HepG2 (cell line): ENCODE measurements at regions not wholly inside any gene's neighbourhood (a gene's known extent, or its start where the extent isn't known, plus 50 kb on each side); places are given as distances from the start of the nearest gene placed in this dataset.

ENCODE experiments used
- ATAC-seq: fragments of 200-7000 bp; cut with Tn5 transposase; 3 replicates; pipeline ENCODE4 v1.9.1; 2020; ENCODE audit warnings: mild to moderate bottlenecking, moderate library complexity
- BruUV-seq: library from RNA; stranded (reverse); fragments of 400-500 nt; replicated peaks from 2 replicates; lab custom pipeline; 2021; lab: Mats Ljungman, UMichigan
- CTCF ChIA-PET: fragments of 300-600 bp; formaldehyde crosslinking; extraction: SDS; loops from one replicate; lab custom pipeline; 2021; ENCODE audit warnings: low total read pairs, inconsistent platforms, low intra/inter-chr PET ratio; lab: Yijun Ruan, JAX
- POLR2A ChIA-PET: fragments of 350-600 bp; sonication (Branson Sonifier 250); formaldehyde crosslinking; loops from one replicate; lab custom pipeline; 2020; ENCODE audit warnings: antibody characterized with exemption, inconsistent platforms; lab: Yijun Ruan, JAX
- DNase-seq: peaks from one replicate; pipeline ENCODE4 v3.0.0-alpha.2; 2015; ENCODE audit warnings: low spot score
- FAIRE-seq: peaks from 3 replicates; lab custom pipeline; 2011; peaks lifted over from hg19 to GRCh38; lab: Jason Lieb, UNC
- H2AFZ ChIP-seq: one replicate; pipeline ENCODE4 v1.6.1; 2011; ENCODE audit warnings: low read length, inconsistent platforms
- H3K27ac ChIP-seq: fragments of 300-600 bp; 3 replicates; pipeline ENCODE4 v1.8.0; 2011; ENCODE audit warnings: mixed run types, mild to moderate bottlenecking, mixed read lengths, low read length, inconsistent platforms; ENCODE audit not compliant: insufficient read depth; ENCODE audit errors: extremely low read length
- H3K27me3 ChIP-seq, 2 experiments: fragments of 200-600 bp in 1 of 2; 2 replicates in 1 of 2; 3 replicates in 1 of 2; pipeline versions ENCODE4 v1.6.0 to v1.8.0; 2011; ENCODE audit warnings: low read length in 2 of 2, mild to moderate bottlenecking in 2 of 2, moderate library complexity in 2 of 2, inconsistent platforms in 1 of 2; ENCODE audit not compliant: insufficient read depth in 2 of 2, control insufficient read depth in 1 of 2
- H3K36me3 ChIP-seq, 2 experiments: fragments of 200-600 bp in 1 of 2; replicated peaks in 1 of 2; 2 replicates in 1 of 2; 3 replicates in 1 of 2; pipeline versions ENCODE4 v1.5.1 to v1.8.0; 2011; ENCODE audit warnings: low read length in 2 of 2, inconsistent platforms in 1 of 2; ENCODE audit not compliant: insufficient read depth in 2 of 2, control insufficient read depth in 1 of 2
- H3K4me1 ChIP-seq: 2 replicates; pipeline ENCODE4 v1.5.1; 2012; ENCODE audit warnings: low read length, inconsistent platforms; ENCODE audit not compliant: insufficient read depth
- H3K4me2 ChIP-seq: 2 replicates; pipeline ENCODE4 v1.6.0; 2011; ENCODE audit warnings: low read depth, low read length, inconsistent platforms
- H3K4me3 ChIP-seq, 3 experiments: fragments of 200-600 bp in 1 of 3; sonication (generic), shearing (Covaris generic) in 1 of 3; replicated peaks in 1 of 3; 2 replicates each; pipeline ENCODE4 v1.5.1; 2011 to 2016; ENCODE audit warnings: low read length in 3 of 3, inconsistent platforms in 2 of 3, low read depth in 2 of 3, mild to moderate bottlenecking in 2 of 3, control low read depth in 1 of 3, mixed read lengths in 1 of 3; ENCODE audit not compliant: insufficient read depth in 1 of 3
- H3K79me2 ChIP-seq: one replicate; pipeline ENCODE4 v1.6.1; 2011; ENCODE audit warnings: low read length, inconsistent platforms; ENCODE audit not compliant: insufficient read depth
- H3K9ac ChIP-seq: 2 replicates; pipeline ENCODE4 v1.6.0; 2011; ENCODE audit warnings: mild to moderate bottlenecking, low read depth, low read length, inconsistent platforms; ENCODE audit not compliant: insufficient read depth
- H3K9me3 ChIP-seq: 2 replicates; pipeline ENCODE4 v1.5.1; 2012; ENCODE audit warnings: mild to moderate bottlenecking, low read length
- H4K20me1 ChIP-seq: 2 replicates; pipeline ENCODE4 v1.6.0; 2011; ENCODE audit warnings: inconsistent platforms, mild to moderate bottlenecking, low read length, moderate library complexity; ENCODE audit not compliant: insufficient read depth
- ATF7-NPFF ChIP-seq: sonication (generic); formaldehyde crosslinking; IDR thresholded peaks from 2 replicates; pipeline ENCODE4 v1.8.1; 2023; ENCODE audit warnings: mild to moderate bottlenecking, low read depth, missing genetic modification reagents, moderate library complexity
- LRRFIP1 ChIP-seq: sonication (generic); formaldehyde crosslinking; conservative IDR thresholded peaks from 2 replicates; pipeline ENCODE4 v1.4.0; 2020; ENCODE audit warnings: missing genetic modification reagents
- MAFF ChIP-seq: IDR thresholded peaks from 2 replicates; pipeline ENCODE4 v1.6.1; 2011; ENCODE audit warnings: low read depth, low read length, improper control_type of control experiment
- MAFK ChIP-seq, 2 experiments: IDR thresholded peaks in 1 of 2; conservative IDR thresholded peaks in 1 of 2; 2 replicates each; pipeline ENCODE4 v1.6.1; 2011; ENCODE audit warnings: improper control_type of control experiment in 2 of 2, low read length in 2 of 2
- RAD51 ChIP-seq: fragments of 450-650 bp; IDR thresholded peaks from 2 replicates; pipeline ENCODE4 v1.6.1; 2016; ENCODE audit warnings: borderline replicate concordance
- RFX1 ChIP-seq: fragments of 450-650 bp; IDR thresholded peaks from 2 replicates; pipeline ENCODE4 v1.6.1; 2017
- SMAD3 ChIP-seq: sonication (generic); formaldehyde crosslinking; IDR thresholded peaks from 2 replicates; pipeline ENCODE4 v1.4.0; 2020; ENCODE audit warnings: missing genetic modification reagents
- TCF7L2 ChIP-seq: IDR thresholded peaks from 2 replicates; pipeline ENCODE4 v1.6.1; 2011; ENCODE audit warnings: mild to moderate bottlenecking, low read depth, low read length, moderate library complexity
- ZNF136 ChIP-seq: sonication (generic); formaldehyde crosslinking; IDR thresholded peaks from 2 replicates; pipeline ENCODE4 v1.8.1; 2022; ENCODE audit warnings: low read depth, mild to moderate bottlenecking, moderate library complexity, missing genetic modification reagents
- ZNF33A ChIP-seq: sonication (generic); formaldehyde crosslinking; IDR thresholded peaks from 2 replicates; pipeline ENCODE4 v1.5.1; 2020; ENCODE audit warnings: missing genetic modification reagents, mild to moderate bottlenecking, moderate library complexity, borderline replicate concordance
- ZNF547 ChIP-seq: sonication (generic); formaldehyde crosslinking; IDR thresholded peaks from 2 replicates; pipeline ENCODE4 v1.5.1; 2020; ENCODE audit warnings: mild to moderate bottlenecking, missing genetic modification reagents
- ZNF629 ChIP-seq: sonication (generic); formaldehyde crosslinking; conservative IDR thresholded peaks from 2 replicates; pipeline ENCODE4 v1.5.0; 2020; ENCODE audit warnings: missing genetic modification reagents
- ZNF652 ChIP-seq: IDR thresholded peaks from 2 replicates; pipeline ENCODE4 v1.6.1; 2016; ENCODE audit warnings: low read depth, borderline replicate concordance
- ZNF777 ChIP-seq: sonication (generic); formaldehyde crosslinking; IDR thresholded peaks from 2 replicates; pipeline ENCODE4 v1.4.0; 2020; ENCODE audit warnings: missing genetic modification reagents
- ZSCAN22 ChIP-seq: sonication (generic); formaldehyde crosslinking; IDR thresholded peaks from 2 replicates; pipeline ENCODE4 v1.4.0; 2020; ENCODE audit warnings: mild to moderate bottlenecking, missing genetic modification reagents
- WGBS: methylation state at CpG from one replicate; pipeline ENCODE4 v1.1.6; 2017; ENCODE audit warnings: low lambda C conversion rate; 5-methylcytosine and 5-hydroxymethylcytosine counted together
- in situ Hi-C: cut with HindIII; loops from 2 replicates; pipeline ENCODE4 v1.10.0; 2017; ENCODE audit warnings: low pct_unique_long_range_greater_than_20kb; ENCODE audit not compliant: extremely low pct_ligation_motif_present
- intact Hi-C: fragments of 100-400 bp; cut with micrococcal nuclease; formaldehyde crosslinking; loops from one replicate; pipeline ENCODE4 v1.10.0; 2022; ENCODE audit not compliant: unreplicated experiment
- TF ChIP-seq, protein P1 (sequence below): sonication (generic); formaldehyde crosslinking; IDR thresholded peaks from 2 replicates; pipeline ENCODE4 v1.5.0; 2020; ENCODE audit warnings: missing genetic modification reagents

DNA sequence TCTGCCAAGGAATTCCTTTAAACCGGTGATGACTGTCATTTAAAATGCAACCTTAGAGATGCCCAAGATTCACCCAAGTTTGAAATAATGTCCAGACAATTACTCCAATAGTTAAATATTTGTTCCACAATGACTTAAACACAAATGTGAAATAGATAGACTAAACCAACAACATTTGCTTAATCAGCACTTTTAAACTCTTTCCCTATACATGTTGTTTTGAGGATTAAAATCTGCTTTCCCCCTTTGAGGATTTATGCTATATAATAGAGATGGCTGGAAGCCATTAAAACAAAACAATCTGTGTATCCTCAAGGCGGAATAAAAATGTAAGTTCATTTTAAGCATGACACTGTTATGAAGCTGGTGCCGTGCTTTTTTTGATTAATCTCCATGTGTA, 297.8 kb upstream of the RSPO3 start:
- Histone ChIP-seq H3K79me2 (no peaks in the 10 kb centered on the region), H3K9me3 (no peaks in the 10 kb centered on the region), H3K27ac (no peak overlapping the region), H3K4me1 (no peaks in the 10 kb centered on the region), H3K4me2 (no peak overlapping the region), H4K20me1 (no peaks in the 10 kb centered on the region), H3K9ac (no peak overlapping the region), H3K27me3 (no peaks in the 10 kb centered on the region), H3K4me3 (no peak overlapping the region), H3K36me3 (no peaks in the 10 kb centered on the region), H2AFZ (no peak overlapping the region)
- ChIA-PET CTCF (no interaction called here), POLR2A (no interaction called here)
- ATAC-seq, result no peak
- FAIRE-seq, result no peak
- no TSS peak for BruUV-seq
- in situ Hi-C loops (loop anchor here (25.0 kb wide), 1 partner anchor 292 kb away; the partner anchor contains the start of gene RSPO3), intact Hi-C loops (no loop called here)
- 39% methylated on average over 3 of the region's 3 CpGs for WGBS
- TF ChIP-seq RFX1, result no peak
- TF ChIP-seq ZNF652, result no peak
- TF ChIP-seq, protein P1, sequence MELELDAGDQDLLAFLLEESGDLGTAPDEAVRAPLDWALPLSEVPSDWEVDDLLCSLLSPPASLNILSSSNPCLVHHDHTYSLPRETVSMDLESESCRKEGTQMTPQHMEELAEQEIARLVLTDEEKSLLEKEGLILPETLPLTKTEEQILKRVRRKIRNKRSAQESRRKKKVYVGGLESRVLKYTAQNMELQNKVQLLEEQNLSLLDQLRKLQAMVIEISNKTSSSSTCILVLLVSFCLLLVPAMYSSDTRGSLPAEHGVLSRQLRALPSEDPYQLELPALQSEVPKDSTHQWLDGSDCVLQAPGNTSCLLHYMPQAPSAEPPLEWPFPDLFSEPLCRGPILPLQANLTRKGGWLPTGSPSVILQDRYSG (CRISPR knock-in tag), result no peak
- no peak for TF ChIP-seq SMAD3 (CRISPR knock-in tag)
- peak; percentile 99 for TF ChIP-seq MAFF
- TF ChIP-seq MAFK (conservative IDR thresholded peaks at IDR 0.05 in 1 of 2, IDR thresholded peaks at IDR 0.05 in 1 of 2; ENCODE audit: low read length in 2 of 2), result peak; percentile 99 to 100
- no peak for TF ChIP-seq ZSCAN22
- TF ChIP-seq, all 625 proteins: peak for 2
- no peak for DNase-seq

DNA sequence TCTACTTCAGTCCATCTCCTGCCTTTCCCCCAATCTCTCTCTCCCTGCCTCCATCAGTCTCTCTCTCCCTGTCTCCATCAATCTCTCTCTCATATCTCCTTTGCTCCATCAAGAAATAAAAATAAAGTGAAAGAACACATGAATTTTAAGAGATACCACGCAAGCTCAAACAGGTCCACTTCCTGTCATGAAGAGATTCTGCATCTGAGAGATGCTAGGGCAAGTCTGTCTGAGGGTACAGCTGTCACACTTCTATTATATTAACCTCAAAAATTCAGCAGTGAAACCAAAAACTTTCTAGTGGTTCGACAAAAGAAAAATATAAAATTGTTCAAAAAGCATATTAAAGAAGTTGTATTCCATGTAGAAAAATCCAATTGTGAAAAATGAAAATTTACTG, 296.8 kb upstream of the RSPO3 start:
- in situ Hi-C loops (loop anchor here (25.0 kb wide), 1 partner anchor 291 kb away; the partner anchor contains the start of gene RSPO3), intact Hi-C loops (no loop called here)
- WGBS, result under 1% methylated on average over 2 of the region's 2 CpGs
- Histone ChIP-seq H3K9ac (no peak overlapping the region), H3K36me3 (no peaks in the 10 kb centered on the region), H3K4me3 (no peak overlapping the region), H3K27me3 (no peaks in the 10 kb centered on the region), H3K27ac (no peak overlapping the region), H3K79me2 (no peaks in the 10 kb centered on the region), H3K4me2 (no peak overlapping the region), H3K9me3 (no peaks in the 10 kb centered on the region), H2AFZ (no peak overlapping the region), H3K4me1 (no peaks in the 10 kb centered on the region), H4K20me1 (no peaks in the 10 kb centered on the region)
- ChIA-PET CTCF (no interaction called here), POLR2A (no interaction called here)
- DNase-seq (no peak), ATAC-seq (no peak), FAIRE-seq (no peak)
- TF ChIP-seq ZNF777 (no peak), RAD51 (no peak), TCF7L2 (no peak), ATF7-NPFF (CRISPR knock-in tag) (no peak), ZNF136 (no peak), ZNF33A (CRISPR knock-in tag) (no peak), LRRFIP1 (no peak), ZNF629 (no peak), ZNF547 (CRISPR knock-in tag) (no peak)
- no TSS peak for BruUV-seq
